Coronary artery (tissue), 2 donors: ENCODE measurements at regions not wholly inside any gene's neighbourhood (a gene's known extent, or its start where the extent isn't known, plus 50 kb on each side); places are given as distances from the start of the nearest gene placed in this dataset.

Source experiments
- DNase-seq: peaks from one replicate; pipeline ENCODE4 v3.0.0-alpha.2; 2017; ENCODE audit warnings: low spot score
- H3K27ac ChIP-seq, 2 donors: fragments of 200-600 bp; sonication (generic); one replicate each; pipeline ENCODE4 v1.5.1; 2016 to 2019
- H3K4me3 ChIP-seq: fragments of 200-600 bp; sonication (generic); 2 replicates; pipeline ENCODE4 v1.5.1; 2016; ENCODE audit warnings: mild to moderate bottlenecking, moderate library complexity
- CTCF ChIP-seq: fragments of 200-600 bp; sonication (generic); IDR thresholded peaks from one replicate; pipeline ENCODE4 v1.5.1; 2019; ENCODE audit warnings: antibody characterized with exemption

- Histone ChIP-seq H3K27ac (no peak overlapping the region), H3K4me3 (no peak overlapping the region)
- TF ChIP-seq CTCF, result no peak
- DNase-seq, result no peak
Observed at GRCh38 chr13:89603187-89603586, 1744.3 kb upstream of the MIR17HG start.

GRCh38 chr13:89609318-89609717 lies 1738.2 kb upstream of the MIR17HG start:
- no peak overlapping the region for H3K4me3 ChIP-seq
- no peak for TF ChIP-seq CTCF
- H3K27ac ChIP-seq, result no peak overlapping the region
- no peak for DNase-seq

- no peak for DNase-seq
- TF ChIP-seq CTCF, result no peak
- Histone ChIP-seq H3K27ac (no peak overlapping the region), H3K4me3 (no peak overlapping the region)
Observed at GRCh38 chr13:89610331-89610730, 1737.2 kb upstream of the MIR17HG start.

GRCh38 chr13:89610881-89611280 lies 1736.6 kb upstream of the MIR17HG start:
- Histone ChIP-seq H3K27ac (no peak overlapping the region), H3K4me3 (no peak overlapping the region)
- no peak for TF ChIP-seq CTCF
- DNase-seq, result no peak

- no peak for DNase-seq
- Histone ChIP-seq H3K4me3 (no peak overlapping the region), H3K27ac (no peak overlapping the region)
- no peak for TF ChIP-seq CTCF
Observed at GRCh38 chr13:89627996-89628395, 1719.5 kb upstream of the MIR17HG start.

- TF ChIP-seq CTCF, result no peak
- Histone ChIP-seq H3K4me3 (no peak overlapping the region), H3K27ac (no peak overlapping the region)
- DNase-seq, result no peak
Observed at GRCh38 chr13:89628567-89628966, 1718.9 kb upstream of the MIR17HG start.

GRCh38 chr13:89650226-89650625 lies 1697.3 kb upstream of the MIR17HG start:
- no peak overlapping the region for H3K27ac ChIP-seq
- H3K4me3 ChIP-seq, result no peak overlapping the region
- no peak for TF ChIP-seq CTCF
- DNase-seq, result no peak
